HepG2 (cell line): ENCODE measurements at regions not wholly inside any gene's neighbourhood (a gene's known extent, or its start where the extent isn't known, plus 50 kb on each side); places are given as distances from the start of the nearest gene placed in this dataset.
"Not testable (repeated sequence)": the region's sequence is repeated elsewhere in the genome, so short reads cannot be mapped to it uniquely, and the experiment has no call there.

Source experiments
- CEBPZ ChIP-seq: IDR thresholded peaks from 2 replicates; pipeline ENCODE4 v1.6.1; 2012; ENCODE audit warnings: low read length, improper control_type of control experiment
- CHCHD3 ChIP-seq: sonication (generic); formaldehyde crosslinking; IDR thresholded peaks from 2 replicates; pipeline ENCODE4 v1.8.0; 2022; ENCODE audit warnings: mild to moderate bottlenecking, missing genetic modification reagents, moderate library complexity
- CTCF ChIP-seq: sonication (generic); formaldehyde crosslinking; IDR thresholded peaks from 2 replicates; pipeline ENCODE4 v1.5.0; 2020; ENCODE audit warnings: mild to moderate bottlenecking, missing genetic modification reagents, moderate library complexity
- EP300 ChIP-seq, 3 experiments: sonication (generic) in 1 of 3; formaldehyde crosslinking in 1 of 3; IDR thresholded peaks; 2 replicates each; pipeline versions ENCODE4 v1.5.1 to v1.6.1; 2011 to 2020; ENCODE audit warnings: low read depth in 2 of 3, low read length in 2 of 3, borderline replicate concordance in 1 of 3, improper control_type of control experiment in 1 of 3, mild to moderate bottlenecking in 1 of 3, missing genetic modification reagents in 1 of 3, moderate library complexity in 1 of 3
- EZH2 ChIP-seq: conservative IDR thresholded peaks from 2 replicates; pipeline ENCODE4 v1.6.1; 2012; ENCODE audit warnings: mild to moderate bottlenecking, low read depth, low read length, moderate library complexity
- HDAC2 ChIP-seq: sonication (generic); formaldehyde crosslinking; IDR thresholded peaks from 2 replicates; pipeline ENCODE4 v1.4.0; 2020; ENCODE audit warnings: missing genetic modification reagents
- ISX ChIP-seq: sonication (generic); formaldehyde crosslinking; conservative IDR thresholded peaks from 2 replicates; pipeline ENCODE4 v1.5.0; 2020; ENCODE audit warnings: missing genetic modification reagents
- KDM1A ChIP-seq: IDR thresholded peaks from 2 replicates; pipeline ENCODE4 v1.6.1; 2016; ENCODE audit warnings: missing compliant biosample characterization
- MEF2D ChIP-seq: sonication (generic); formaldehyde crosslinking; IDR thresholded peaks from 2 replicates; pipeline ENCODE4 v1.5.1; 2020; ENCODE audit warnings: mild to moderate bottlenecking, missing genetic modification reagents
- POLR2A ChIP-seq, 2 experiments: IDR thresholded peaks; 2 replicates each; pipeline ENCODE4 v1.6.1; 2011; ENCODE audit warnings: low read depth in 2 of 2, low read length in 2 of 2, mild to moderate bottlenecking in 1 of 2, moderate library complexity in 1 of 2; ENCODE audit not compliant: insufficient read depth in 1 of 2
- ZNF530 ChIP-seq: sonication (generic); formaldehyde crosslinking; IDR thresholded peaks from 2 replicates; pipeline ENCODE4 v1.5.0; 2020; ENCODE audit warnings: low read depth, mild to moderate bottlenecking, missing genetic modification reagents
- ZSCAN30 ChIP-seq: sonication (generic); formaldehyde crosslinking; IDR thresholded peaks from 2 replicates; pipeline ENCODE4 v1.5.0; 2020; ENCODE audit warnings: mild to moderate bottlenecking, missing genetic modification reagents

- not testable (repeated sequence) for TF ChIP-seq CTCF (CRISPR knock-in tag); EP300 (IDR thresholded peaks at IDR 0.05; ENCODE audit: low read depth in 2 of 2, low read length in 2 of 2); EP300 (CRISPR knock-in tag; IDR thresholded peaks at IDR 0.05; ENCODE audit: borderline replicate concordance); KDM1A (CRISPR knock-in tag); HDAC2; ISX (CRISPR knock-in tag); CHCHD3 (CRISPR knock-in tag); ZSCAN30 (CRISPR knock-in tag); POLR2A (IDR thresholded peaks at IDR 0.05; ENCODE audit: insufficient read depth in 1 of 2, low read depth in 2 of 2, low read length in 2 of 2); MEF2D (CRISPR knock-in tag); CEBPZ; EZH2; ZNF530
Observed at GRCh38 chr17:31795941-31796340, 63.1 kb downstream of the COPRS start.
